GM12864 (cell line): ENCODE measurements at regions not wholly inside any gene's neighbourhood (a gene's known extent, or its start where the extent isn't known, plus 50 kb on each side); places are given as distances from the start of the nearest gene placed in this dataset.

Source experiments
- DNase-seq: peaks from one replicate; pipeline ENCODE4 v3.0.0-alpha.2; 2011; ENCODE audit warnings: low read depth
- H3K4me3 ChIP-seq: 2 replicates; pipeline ENCODE4 v1.5.1; 2011; ENCODE audit warnings: mild to moderate bottlenecking, low read depth, low read length, control low read depth
- CTCF ChIP-seq: IDR thresholded peaks from 2 replicates; pipeline ENCODE4 v1.5.1; 2011; ENCODE audit warnings: low read depth, mild to moderate bottlenecking, moderate library complexity, low read length, control low read depth, inconsistent platforms; ENCODE audit errors: missing control alignments

GRCh38 chr2:2575181-2575577, 244.1 kb upstream of the MYT1L start:
- H3K4me3 ChIP-seq = no peak overlapping the region
- no peak for DNase-seq
- TF ChIP-seq CTCF = no peak

GRCh38 chr2:2574401-2575180, 243.5 kb upstream of the MYT1L start:
- TF ChIP-seq CTCF = no peak
- no peak for DNase-seq
- no peak overlapping the region for H3K4me3 ChIP-seq

- no peak overlapping the region for H3K4me3 ChIP-seq
- TF ChIP-seq CTCF = no peak
- DNase-seq = no peak
Observed at GRCh38 chr2:2573658-2574293, 242.7 kb upstream of the MYT1L start.

- H3K4me3 ChIP-seq = no peak overlapping the region
- no peak for TF ChIP-seq CTCF
- DNase-seq = no peak
Observed at GRCh38 chr2:2573205-2573604, 242.1 kb upstream of the MYT1L start.

- H3K4me3 ChIP-seq = no peak overlapping the region
- no peak for TF ChIP-seq CTCF
- DNase-seq = no peak
Observed at GRCh38 chr2:2572393-2573204, 241.5 kb upstream of the MYT1L start.

GRCh38 chr2:2571301-2572150, 240.5 kb upstream of the MYT1L start:
- no peak overlapping the region for H3K4me3 ChIP-seq
- DNase-seq = no peak
- TF ChIP-seq CTCF = no peak
